Chondrocyte (in vitro differentiated cells): ENCODE measurements at regions not wholly inside any gene's neighbourhood (a gene's known extent, or its start where the extent isn't known, plus 50 kb on each side); places are given as distances from the start of the nearest gene placed in this dataset.

Experiments used
- DNase-seq: peaks from one replicate; pipeline ENCODE4 v3.0.0; 2021; ENCODE audit warnings: mixed read lengths, low spot score
- H3K27ac Mint-ChIP-seq: one replicate; pipeline ENCODE4 v1.8.0; 2021; ENCODE audit warnings: mild to moderate bottlenecking, moderate library complexity, mixed read lengths; ENCODE audit not compliant: unreplicated experiment
- H3K27me3 Mint-ChIP-seq: 2 replicates; pipeline ENCODE4 v1.8.0; 2021; ENCODE audit warnings: low read depth, mixed read lengths
- H3K36me3 Mint-ChIP-seq: 2 replicates; pipeline ENCODE4 v1.8.0; 2021; ENCODE audit warnings: low read depth, mixed read lengths
- H3K4me1 Mint-ChIP-seq: 2 replicates; pipeline ENCODE4 v1.8.0; 2021; ENCODE audit warnings: low read depth, mild to moderate bottlenecking, mixed read lengths
- H3K4me3 Mint-ChIP-seq: one replicate; pipeline ENCODE4 v1.8.0; 2021; ENCODE audit warnings: mild to moderate bottlenecking, moderate library complexity, mixed read lengths; ENCODE audit not compliant: unreplicated experiment
- H3K9me3 Mint-ChIP-seq: 2 replicates; pipeline ENCODE4 v1.8.0; 2021; ENCODE audit warnings: low read depth, mixed read lengths
- TF ChIP-seq, protein P1 (sequence below): fragments of 200-600 bp; sonication (generic); IDR thresholded peaks from 2 replicates; pipeline ENCODE4 v1.5.0; 2021; ENCODE audit warnings: antibody characterized with exemption, mild to moderate bottlenecking, moderate library complexity

DNA sequence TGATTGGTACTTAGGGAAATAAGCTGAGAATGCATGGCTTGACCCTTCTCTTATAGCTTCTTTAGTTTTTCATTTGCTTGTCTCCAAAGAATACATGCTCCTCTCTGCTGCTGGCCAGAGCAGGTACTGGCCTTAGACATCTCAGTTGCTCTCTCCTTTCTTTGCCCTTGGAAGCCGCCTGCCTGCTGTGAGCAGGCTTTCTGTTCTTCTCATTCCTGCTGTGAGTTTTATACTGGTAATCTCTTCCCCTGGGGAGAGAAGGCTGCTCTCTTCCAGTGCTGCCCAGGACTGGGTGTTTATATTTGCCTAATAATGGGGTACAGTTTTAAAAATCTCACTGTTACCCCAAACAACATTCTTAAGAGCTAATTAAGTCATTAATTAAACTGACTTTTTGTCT, 323.5 kb upstream of the LRRC7 start:
- TF ChIP-seq, protein P1, sequence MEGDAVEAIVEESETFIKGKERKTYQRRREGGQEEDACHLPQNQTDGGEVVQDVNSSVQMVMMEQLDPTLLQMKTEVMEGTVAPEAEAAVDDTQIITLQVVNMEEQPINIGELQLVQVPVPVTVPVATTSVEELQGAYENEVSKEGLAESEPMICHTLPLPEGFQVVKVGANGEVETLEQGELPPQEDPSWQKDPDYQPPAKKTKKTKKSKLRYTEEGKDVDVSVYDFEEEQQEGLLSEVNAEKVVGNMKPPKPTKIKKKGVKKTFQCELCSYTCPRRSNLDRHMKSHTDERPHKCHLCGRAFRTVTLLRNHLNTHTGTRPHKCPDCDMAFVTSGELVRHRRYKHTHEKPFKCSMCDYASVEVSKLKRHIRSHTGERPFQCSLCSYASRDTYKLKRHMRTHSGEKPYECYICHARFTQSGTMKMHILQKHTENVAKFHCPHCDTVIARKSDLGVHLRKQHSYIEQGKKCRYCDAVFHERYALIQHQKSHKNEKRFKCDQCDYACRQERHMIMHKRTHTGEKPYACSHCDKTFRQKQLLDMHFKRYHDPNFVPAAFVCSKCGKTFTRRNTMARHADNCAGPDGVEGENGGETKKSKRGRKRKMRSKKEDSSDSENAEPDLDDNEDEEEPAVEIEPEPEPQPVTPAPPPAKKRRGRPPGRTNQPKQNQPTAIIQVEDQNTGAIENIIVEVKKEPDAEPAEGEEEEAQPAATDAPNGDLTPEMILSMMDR: no peak
- H3K36me3 Mint-ChIP-seq: no peaks in the 10 kb centered on the region
- no peaks in the 10 kb centered on the region for H3K4me1 Mint-ChIP-seq
- no peak overlapping the region for H3K27ac Mint-ChIP-seq
- no peaks in the 10 kb centered on the region for H3K9me3 Mint-ChIP-seq
- DNase-seq: no peak
- H3K27me3 Mint-ChIP-seq: no peaks in the 10 kb centered on the region
- no peak overlapping the region for H3K4me3 Mint-ChIP-seq

DNA sequence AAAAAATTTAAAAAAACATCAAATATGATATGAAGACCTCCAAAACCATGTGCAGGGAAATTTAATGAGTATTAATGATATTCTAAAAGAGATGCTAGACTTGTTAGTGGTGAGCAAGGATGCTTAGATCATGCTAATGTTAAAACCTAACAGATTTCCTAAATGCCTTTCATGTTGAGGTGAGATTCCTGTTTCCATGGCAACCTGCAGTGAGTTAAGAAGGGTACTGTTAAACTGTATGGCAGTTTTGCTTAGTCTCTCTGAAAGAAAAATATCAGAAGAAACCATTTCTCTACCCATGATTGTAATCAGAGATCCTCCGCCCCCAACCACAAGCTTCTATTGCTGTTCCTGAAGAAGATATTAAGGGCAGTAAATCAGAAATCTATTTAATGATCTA, 321.6 kb upstream of the LRRC7 start:
- H3K27me3 Mint-ChIP-seq: peaks cover 2% of the 10 kb centered on the region
- no peak for DNase-seq
- H3K27ac Mint-ChIP-seq: no peak overlapping the region
- no peaks in the 10 kb centered on the region for H3K36me3 Mint-ChIP-seq
- no peak overlapping the region for H3K4me3 Mint-ChIP-seq
- no peaks in the 10 kb centered on the region for H3K4me1 Mint-ChIP-seq
- H3K9me3 Mint-ChIP-seq: no peaks in the 10 kb centered on the region
- TF ChIP-seq, protein P1: no peak

DNA sequence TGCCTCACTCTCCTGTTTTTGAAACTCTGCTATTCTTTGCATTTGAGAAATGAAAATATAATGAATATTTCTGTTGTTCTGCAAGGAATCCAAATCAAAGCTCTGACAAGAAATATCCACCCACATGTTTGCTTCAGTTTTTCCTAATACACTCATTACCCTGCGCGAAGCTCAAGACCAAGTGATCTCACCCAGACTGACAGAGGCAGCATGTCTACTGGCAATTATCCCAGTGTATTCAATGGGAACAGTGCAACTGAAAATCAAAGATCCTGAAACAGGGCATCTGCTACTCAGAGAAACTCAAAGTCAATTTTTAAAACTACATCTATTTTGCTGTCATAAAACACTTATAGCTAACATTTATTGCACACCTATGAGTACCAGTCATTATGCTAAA, 321.0 kb upstream of the LRRC7 start:
- no peaks in the 10 kb centered on the region for H3K36me3 Mint-ChIP-seq
- no peaks in the 10 kb centered on the region for H3K9me3 Mint-ChIP-seq
- no peaks in the 10 kb centered on the region for H3K4me1 Mint-ChIP-seq
- TF ChIP-seq, protein P1: no peak
- no peak overlapping the region for H3K4me3 Mint-ChIP-seq
- H3K27ac Mint-ChIP-seq: no peak overlapping the region
- no peak for DNase-seq
- H3K27me3 Mint-ChIP-seq: peaks cover 2% of the 10 kb centered on the region

DNA sequence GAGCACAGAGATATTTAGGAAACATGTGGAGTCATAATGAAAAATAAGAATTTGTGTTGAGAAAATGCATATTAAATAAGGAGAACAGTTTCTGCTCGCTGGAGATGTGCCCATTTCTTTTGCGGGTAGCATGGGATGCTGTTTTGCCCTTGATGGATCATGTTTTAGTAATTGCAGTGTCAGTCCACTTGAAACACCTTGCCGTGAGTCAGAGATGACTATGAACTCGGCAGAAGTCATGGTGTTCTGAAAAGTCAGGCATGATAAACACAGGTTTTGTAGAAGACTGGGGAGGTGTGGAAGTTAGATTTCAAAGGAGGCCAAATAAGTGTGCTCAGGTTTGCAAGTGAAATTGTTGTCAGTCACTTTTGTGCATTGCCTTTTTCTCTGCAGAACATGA, 315.0 kb upstream of the LRRC7 start:
- H3K4me3 Mint-ChIP-seq: no peak overlapping the region
- no peaks in the 10 kb centered on the region for H3K9me3 Mint-ChIP-seq
- DNase-seq: no peak
- TF ChIP-seq, protein P1: no peak
- no peak overlapping the region for H3K27ac Mint-ChIP-seq
- no peaks in the 10 kb centered on the region for H3K4me1 Mint-ChIP-seq
- peaks cover 2% of the 10 kb centered on the region for H3K27me3 Mint-ChIP-seq
- no peaks in the 10 kb centered on the region for H3K36me3 Mint-ChIP-seq

DNA sequence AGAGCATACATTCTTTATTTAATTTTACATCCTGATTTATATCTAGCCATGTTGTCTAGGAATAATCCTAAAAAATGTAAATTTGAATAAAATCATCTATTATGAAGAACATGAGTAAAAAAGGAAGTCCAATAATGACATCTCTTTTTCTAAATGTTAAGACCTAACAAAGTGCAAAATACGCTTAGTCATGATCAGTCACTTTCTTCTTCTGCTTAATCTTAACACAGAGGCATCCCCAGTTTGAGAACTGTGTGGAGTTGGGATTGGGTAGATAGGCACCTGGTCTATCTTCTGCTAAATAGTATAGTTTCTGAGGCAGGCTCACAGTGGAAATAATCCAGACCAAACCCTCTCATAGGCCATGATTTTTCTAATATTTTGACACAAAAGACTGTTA, 311.7 kb upstream of the LRRC7 start:
- H3K27ac Mint-ChIP-seq: no peak overlapping the region
- H3K36me3 Mint-ChIP-seq: no peaks in the 10 kb centered on the region

More for the DNA sequence above, 311.7 kb upstream of the LRRC7 start:
- Mint-ChIP-seq H3K27me3 (peaks cover 2% of the 10 kb centered on the region), H3K9me3 (no peaks in the 10 kb centered on the region), H3K4me1 (no peaks in the 10 kb centered on the region), H3K4me3 (no peak overlapping the region)
- DNase-seq: no peak
- TF ChIP-seq, protein P1: no peak
